Liver (tissue), 8 donors: ENCODE measurements at regions not wholly inside any gene's neighbourhood (a gene's known extent, or its start where the extent isn't known, plus 50 kb on each side); places are given as distances from the start of the nearest gene placed in this dataset.

Experiments
- DNase-seq: peaks from one replicate; pipeline ENCODE4 v3.0.0-alpha.2; 2017; ENCODE audit warnings: low spot score
- H3K27ac ChIP-seq, 2 donors: one replicate each; pipeline ENCODE4 v1.7.0; 2013; ENCODE audit warnings: inconsistent platforms in 2 of 2, low read length in 2 of 2, control low read depth in 1 of 2, low read depth in 1 of 2, mild to moderate bottlenecking in 1 of 2
- H3K27me3 ChIP-seq, 4 donors: one replicate each; pipeline versions ENCODE4 v1.6.1 to v1.7.0; 2013; ENCODE audit warnings: low read length in 3 of 4, inconsistent platforms in 1 of 4, mild to moderate bottlenecking in 1 of 4, moderate library complexity in 1 of 4; ENCODE audit not compliant: control insufficient read depth in 4 of 4, insufficient read depth in 4 of 4
- H3K36me3 ChIP-seq, 4 donors: one replicate each; pipeline versions ENCODE4 v1.6.1 to v1.7.0; 2013; ENCODE audit warnings: low read length in 3 of 4, mild to moderate bottlenecking in 3 of 4, low read depth in 1 of 4, moderate library complexity in 1 of 4; ENCODE audit not compliant: control insufficient read depth in 4 of 4, insufficient read depth in 3 of 4
- H3K4me1 ChIP-seq, 4 donors: one replicate each; pipeline versions ENCODE4 v1.6.1 to v1.7.0; 2013; ENCODE audit warnings: low read length in 3 of 4, mild to moderate bottlenecking in 3 of 4, moderate library complexity in 1 of 4; ENCODE audit not compliant: control insufficient read depth in 4 of 4, insufficient read depth in 4 of 4
- H3K4me3 ChIP-seq, 3 donors: one replicate each; pipeline versions ENCODE4 v1.6.1 to v1.7.0; 2013; ENCODE audit warnings: low read length in 3 of 3, control low read depth in 1 of 3, low read depth in 1 of 3, mild to moderate bottlenecking in 1 of 3
- H3K9ac ChIP-seq, 2 donors: one replicate each; pipeline ENCODE4 v1.7.0; 2013; ENCODE audit warnings: low read length in 2 of 2, mild to moderate bottlenecking in 2 of 2, moderate library complexity in 2 of 2, control low read depth in 1 of 2, low read depth in 1 of 2
- H3K9me3 ChIP-seq, 4 donors: one replicate each; pipeline versions ENCODE4 v1.6.1 to v1.7.0; 2013; ENCODE audit warnings: low read length in 3 of 4; ENCODE audit not compliant: control insufficient read depth in 4 of 4
- ATF3 ChIP-seq: IDR thresholded peaks from 2 replicates; pipeline ENCODE4 v1.6.1; 2016; ENCODE audit warnings: antibody characterized with exemption
- EGR1 ChIP-seq, 2 donors: IDR thresholded peaks; 2 replicates each; pipeline ENCODE4 v1.6.1; 2016 to 2018; ENCODE audit warnings: antibody characterized with exemption in 2 of 2, low read depth in 2 of 2
- FOXA1 ChIP-seq: IDR thresholded peaks from 2 replicates; pipeline ENCODE4 v1.6.1; 2016; ENCODE audit warnings: antibody characterized with exemption
- FOXA2 ChIP-seq: IDR thresholded peaks from 2 replicates; pipeline ENCODE4 v1.6.1; 2016; ENCODE audit warnings: antibody characterized with exemption
- GABPA ChIP-seq, 2 donors: IDR thresholded peaks in 1 of 2; conservative IDR thresholded peaks in 1 of 2; 2 replicates each; pipeline ENCODE4 v1.6.1; 2016; ENCODE audit warnings: antibody characterized with exemption in 2 of 2, mild to moderate bottlenecking in 1 of 2, moderate library complexity in 1 of 2
- HNF4A ChIP-seq, 2 donors: conservative IDR thresholded peaks; 2 replicates each; pipeline ENCODE4 v1.6.1; 2016; ENCODE audit warnings: antibody characterized with exemption in 2 of 2, mild to moderate bottlenecking in 2 of 2
- HNF4G ChIP-seq: IDR thresholded peaks from 2 replicates; pipeline ENCODE4 v1.6.1; 2016; ENCODE audit warnings: antibody characterized with exemption
- JUND ChIP-seq, 2 donors: IDR thresholded peaks; 2 replicates each; pipeline ENCODE4 v1.6.1; 2016; ENCODE audit warnings: antibody characterized with exemption in 2 of 2
- NR2F2 ChIP-seq: IDR thresholded peaks from 2 replicates; pipeline ENCODE4 v1.6.1; 2016; ENCODE audit warnings: antibody characterized with exemption
- RAD21 ChIP-seq, 2 donors: IDR thresholded peaks; 2 replicates each; pipeline ENCODE4 v1.6.1; 2016; ENCODE audit warnings: antibody characterized with exemption in 2 of 2, mild to moderate bottlenecking in 2 of 2
- RXRA ChIP-seq, 2 donors: IDR thresholded peaks; 2 replicates each; pipeline ENCODE4 v1.6.1; 2017 to 2018; ENCODE audit warnings: antibody characterized with exemption in 2 of 2, mild to moderate bottlenecking in 1 of 2
- SP1 ChIP-seq: IDR thresholded peaks from 2 replicates; pipeline ENCODE4 v1.6.1; 2018; ENCODE audit warnings: antibody characterized with exemption, mild to moderate bottlenecking
- TAF1 ChIP-seq: conservative IDR thresholded peaks from 2 replicates; pipeline ENCODE4 v1.6.1; 2016; ENCODE audit warnings: antibody characterized with exemption, mild to moderate bottlenecking
- YY1 ChIP-seq: IDR thresholded peaks from 2 replicates; pipeline ENCODE4 v1.6.1; 2016; ENCODE audit warnings: antibody characterized with exemption, mild to moderate bottlenecking
- ZBTB33 ChIP-seq: IDR thresholded peaks from 2 replicates; pipeline ENCODE4 v1.6.1; 2016; ENCODE audit warnings: antibody characterized with exemption
- WGBS: extraction: QIAGEN DNeasy Blood & Tissue Kit; methylation state at CpG from one replicate; pipeline ENCODE4 v1.1.7; 2013; 5-methylcytosine and 5-hydroxymethylcytosine counted together
- TF ChIP-seq, protein P1 (sequence below): IDR thresholded peaks from 2 replicates; pipeline ENCODE4 v1.6.1; 2016; ENCODE audit warnings: antibody characterized with exemption
- TF ChIP-seq, protein P2 (sequence below): IDR thresholded peaks from 2 replicates; pipeline ENCODE4 v1.6.1; 2016; ENCODE audit warnings: antibody characterized with exemption, mild to moderate bottlenecking
- TF ChIP-seq, protein P3 (sequence below): fragments of 150-350 bp; IDR thresholded peaks from 2 replicates; pipeline ENCODE4 v1.5.1; 2017; ENCODE audit warnings: improper control_type of control experiment, low read depth, low read length; ENCODE audit not compliant: missing input control
- donor health status: healthy.
- donor health status: healthy.
- donor health status: healthy.
- donor health status: healthy.
- donor health status: healthy.

- 75% methylated on average over 5 of the region's 5 CpGs for WGBS
- Histone ChIP-seq H3K27ac (no peak overlapping the region), H3K4me1 (no peaks in the 10 kb centered on the region), H3K27me3 (no peaks in the 10 kb centered on the region), H3K9ac (no peak overlapping the region), H3K9me3 (no peaks in the 10 kb centered on the region), H3K4me3 (no peak overlapping the region), H3K36me3 (no peaks in the 10 kb centered on the region)
- TF ChIP-seq TAF1 (no peak), RXRA (IDR thresholded peaks at IDR 0.05) (no peak), FOXA1 (no peak), RAD21 (IDR thresholded peaks at IDR 0.05) (no peak), FOXA2 (no peak), SP1 (no peak), YY1 (no peak), GABPA (IDR thresholded peaks at IDR 0.05 in 1 of 2, conservative IDR thresholded peaks at IDR 0.05 in 1 of 2) (no peak), EGR1 (IDR thresholded peaks at IDR 0.05; ENCODE audit: low read depth in 2 of 2) (no peak)
- TF ChIP-seq, protein P1, sequence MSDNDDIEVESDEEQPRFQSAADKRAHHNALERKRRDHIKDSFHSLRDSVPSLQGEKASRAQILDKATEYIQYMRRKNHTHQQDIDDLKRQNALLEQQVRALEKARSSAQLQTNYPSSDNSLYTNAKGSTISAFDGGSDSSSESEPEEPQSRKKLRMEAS = no peak
- TF ChIP-seq, protein P2, sequence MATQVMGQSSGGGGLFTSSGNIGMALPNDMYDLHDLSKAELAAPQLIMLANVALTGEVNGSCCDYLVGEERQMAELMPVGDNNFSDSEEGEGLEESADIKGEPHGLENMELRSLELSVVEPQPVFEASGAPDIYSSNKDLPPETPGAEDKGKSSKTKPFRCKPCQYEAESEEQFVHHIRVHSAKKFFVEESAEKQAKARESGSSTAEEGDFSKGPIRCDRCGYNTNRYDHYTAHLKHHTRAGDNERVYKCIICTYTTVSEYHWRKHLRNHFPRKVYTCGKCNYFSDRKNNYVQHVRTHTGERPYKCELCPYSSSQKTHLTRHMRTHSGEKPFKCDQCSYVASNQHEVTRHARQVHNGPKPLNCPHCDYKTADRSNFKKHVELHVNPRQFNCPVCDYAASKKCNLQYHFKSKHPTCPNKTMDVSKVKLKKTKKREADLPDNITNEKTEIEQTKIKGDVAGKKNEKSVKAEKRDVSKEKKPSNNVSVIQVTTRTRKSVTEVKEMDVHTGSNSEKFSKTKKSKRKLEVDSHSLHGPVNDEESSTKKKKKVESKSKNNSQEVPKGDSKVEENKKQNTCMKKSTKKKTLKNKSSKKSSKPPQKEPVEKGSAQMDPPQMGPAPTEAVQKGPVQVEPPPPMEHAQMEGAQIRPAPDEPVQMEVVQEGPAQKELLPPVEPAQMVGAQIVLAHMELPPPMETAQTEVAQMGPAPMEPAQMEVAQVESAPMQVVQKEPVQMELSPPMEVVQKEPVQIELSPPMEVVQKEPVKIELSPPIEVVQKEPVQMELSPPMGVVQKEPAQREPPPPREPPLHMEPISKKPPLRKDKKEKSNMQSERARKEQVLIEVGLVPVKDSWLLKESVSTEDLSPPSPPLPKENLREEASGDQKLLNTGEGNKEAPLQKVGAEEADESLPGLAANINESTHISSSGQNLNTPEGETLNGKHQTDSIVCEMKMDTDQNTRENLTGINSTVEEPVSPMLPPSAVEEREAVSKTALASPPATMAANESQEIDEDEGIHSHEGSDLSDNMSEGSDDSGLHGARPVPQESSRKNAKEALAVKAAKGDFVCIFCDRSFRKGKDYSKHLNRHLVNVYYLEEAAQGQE = no peak
- TF ChIP-seq, protein P3, sequence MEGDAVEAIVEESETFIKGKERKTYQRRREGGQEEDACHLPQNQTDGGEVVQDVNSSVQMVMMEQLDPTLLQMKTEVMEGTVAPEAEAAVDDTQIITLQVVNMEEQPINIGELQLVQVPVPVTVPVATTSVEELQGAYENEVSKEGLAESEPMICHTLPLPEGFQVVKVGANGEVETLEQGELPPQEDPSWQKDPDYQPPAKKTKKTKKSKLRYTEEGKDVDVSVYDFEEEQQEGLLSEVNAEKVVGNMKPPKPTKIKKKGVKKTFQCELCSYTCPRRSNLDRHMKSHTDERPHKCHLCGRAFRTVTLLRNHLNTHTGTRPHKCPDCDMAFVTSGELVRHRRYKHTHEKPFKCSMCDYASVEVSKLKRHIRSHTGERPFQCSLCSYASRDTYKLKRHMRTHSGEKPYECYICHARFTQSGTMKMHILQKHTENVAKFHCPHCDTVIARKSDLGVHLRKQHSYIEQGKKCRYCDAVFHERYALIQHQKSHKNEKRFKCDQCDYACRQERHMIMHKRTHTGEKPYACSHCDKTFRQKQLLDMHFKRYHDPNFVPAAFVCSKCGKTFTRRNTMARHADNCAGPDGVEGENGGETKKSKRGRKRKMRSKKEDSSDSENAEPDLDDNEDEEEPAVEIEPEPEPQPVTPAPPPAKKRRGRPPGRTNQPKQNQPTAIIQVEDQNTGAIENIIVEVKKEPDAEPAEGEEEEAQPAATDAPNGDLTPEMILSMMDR = no peak
- DNase-seq = no peak
Measured at GRCh38 chr11:121775276-121775675, 322.5 kb upstream of the SORL1-AS1 start.

DNA sequence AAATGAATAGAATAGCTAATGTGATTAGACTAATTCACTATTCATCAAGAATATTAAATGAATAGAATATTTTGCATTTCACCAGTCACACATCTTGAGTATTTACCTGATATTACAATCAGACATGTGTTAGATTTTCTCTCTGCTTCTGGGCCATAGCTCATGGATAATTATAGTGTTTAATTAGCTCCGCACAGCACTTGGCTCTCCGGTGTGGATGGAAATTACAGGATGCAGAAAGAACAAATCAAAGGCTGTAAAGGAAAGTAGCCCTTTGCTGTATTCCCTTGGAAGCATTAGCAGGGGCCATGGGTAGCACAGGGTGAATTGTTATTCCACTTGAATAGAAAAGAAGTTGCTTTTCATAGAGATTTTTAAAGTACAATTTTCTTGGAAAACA, 320.3 kb upstream of the SORL1-AS1 start:
- Histone ChIP-seq H3K27ac (no peak overlapping the region), H3K4me1 (no peaks in the 10 kb centered on the region), H3K9ac (no peak overlapping the region), H3K27me3 (no peaks in the 10 kb centered on the region), H3K36me3 (no peaks in the 10 kb centered on the region), H3K9me3 (no peaks in the 10 kb centered on the region), H3K4me3 (no peak overlapping the region)
- WGBS = 91% methylated on average over 2 of the region's 2 CpGs
- DNase-seq = no peak
- TF ChIP-seq YY1 (no peak), SP1 (no peak), NR2F2 (no peak), FOXA1 (no peak), FOXA2 (no peak), GABPA (IDR thresholded peaks at IDR 0.05 in 1 of 2, conservative IDR thresholded peaks at IDR 0.05 in 1 of 2) (no peak), TAF1 (no peak), ZBTB33 (no peak), HNF4G (no peak), ATF3 (no peak), JUND (IDR thresholded peaks at IDR 0.05) (no peak), EGR1 (IDR thresholded peaks at IDR 0.05; ENCODE audit: low read depth in 2 of 2) (no peak), RXRA (IDR thresholded peaks at IDR 0.05) (no peak), HNF4A (conservative IDR thresholded peaks at IDR 0.05) (no peak)
- TF ChIP-seq, protein P1 = no peak
- TF ChIP-seq, protein P3 = no peak
- TF ChIP-seq, protein P2 = no peak
